H1 (cell line): ENCODE measurements at regions not wholly inside any gene's neighbourhood (a gene's known extent, or its start where the extent isn't known, plus 50 kb on each side); places are given as distances from the start of the nearest gene placed in this dataset.

ENCODE experiments used
- GABPA ChIP-seq: IDR thresholded peaks from 2 replicates; pipeline ENCODE4 v1.6.1; 2011; ENCODE audit warnings: mild to moderate bottlenecking, low read length, moderate library complexity, borderline replicate concordance; ENCODE audit not compliant: insufficient read depth
- NRF1 ChIP-seq: IDR thresholded peaks from 2 replicates; pipeline ENCODE4 v1.6.1; 2011; ENCODE audit warnings: mild to moderate bottlenecking, low read depth, low read length, improper control_type of control experiment
- POLR2A ChIP-seq, 2 experiments: IDR thresholded peaks; 1 replicate in 1 of 2; 2 replicates in 1 of 2; pipeline ENCODE4 v1.6.1; 2011; ENCODE audit warnings: low read depth in 2 of 2, low read length in 2 of 2, mild to moderate bottlenecking in 2 of 2; ENCODE audit errors: control extremely low read depth in 1 of 2
- POLR2AphosphoS5 ChIP-seq: IDR thresholded peaks from 2 replicates; pipeline ENCODE4 v1.6.1; 2011; ENCODE audit warnings: low read depth, low read length
- SP1 ChIP-seq: IDR thresholded peaks from 2 replicates; pipeline ENCODE4 v1.6.1; 2011; ENCODE audit warnings: low read depth, low read length
- SP2 ChIP-seq: IDR thresholded peaks from 2 replicates; pipeline ENCODE4 v1.6.1; 2012; ENCODE audit warnings: mild to moderate bottlenecking, low read length, inconsistent platforms
- TAF1 ChIP-seq: IDR thresholded peaks from 2 replicates; pipeline ENCODE4 v1.6.1; 2011; ENCODE audit warnings: mild to moderate bottlenecking, low read depth, low read length
- TEAD4 ChIP-seq: IDR thresholded peaks from 2 replicates; pipeline ENCODE4 v1.6.1; 2012; ENCODE audit warnings: low read depth, low read length, inconsistent platforms, mixed read lengths
- ZNF274 ChIP-seq: IDR thresholded peaks from 2 replicates; pipeline ENCODE4 v1.7.0; 2012; ENCODE audit warnings: low read length, borderline replicate concordance; ENCODE audit errors: extremely low read depth
- TF ChIP-seq, protein P1 (sequence below), 3 experiments: IDR thresholded peaks; 1 replicate in 2 of 3; 2 replicates in 1 of 3; pipeline versions ENCODE4 v1.5.1 to v1.6.1; 2011; ENCODE audit warnings: low read length in 3 of 3, mild to moderate bottlenecking in 3 of 3, inconsistent platforms in 2 of 3, low read depth in 1 of 3, moderate library complexity in 1 of 3; ENCODE audit not compliant: insufficient read depth in 1 of 3; ENCODE audit errors: control extremely low read depth in 1 of 3
- TF ChIP-seq, protein P2 (sequence below): IDR thresholded peaks from 2 replicates; pipeline ENCODE4 v1.6.1; 2012; ENCODE audit warnings: low read length, inconsistent platforms

DNA sequence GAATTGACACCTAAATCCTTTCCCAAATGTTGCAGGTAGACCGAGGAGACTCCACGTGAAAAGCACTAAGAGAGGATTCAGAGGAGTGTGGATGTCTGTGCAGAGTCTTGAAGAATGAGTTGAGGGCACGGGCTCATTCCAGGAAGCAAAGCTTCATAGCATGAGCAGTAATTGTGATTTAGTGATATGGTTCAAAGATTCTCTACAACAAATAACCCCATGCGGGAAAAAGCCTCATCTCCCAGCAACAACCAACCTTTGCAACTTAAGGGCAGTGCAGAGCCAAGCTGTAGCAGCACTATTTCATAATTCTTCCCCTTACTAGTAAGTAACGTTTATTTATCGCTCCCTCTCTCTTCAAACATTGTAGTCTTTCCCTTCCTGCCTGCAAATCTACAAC, 87.5 kb upstream of the CLMP start:
- no peak for TF ChIP-seq GABPA
- TF ChIP-seq, protein P1, sequence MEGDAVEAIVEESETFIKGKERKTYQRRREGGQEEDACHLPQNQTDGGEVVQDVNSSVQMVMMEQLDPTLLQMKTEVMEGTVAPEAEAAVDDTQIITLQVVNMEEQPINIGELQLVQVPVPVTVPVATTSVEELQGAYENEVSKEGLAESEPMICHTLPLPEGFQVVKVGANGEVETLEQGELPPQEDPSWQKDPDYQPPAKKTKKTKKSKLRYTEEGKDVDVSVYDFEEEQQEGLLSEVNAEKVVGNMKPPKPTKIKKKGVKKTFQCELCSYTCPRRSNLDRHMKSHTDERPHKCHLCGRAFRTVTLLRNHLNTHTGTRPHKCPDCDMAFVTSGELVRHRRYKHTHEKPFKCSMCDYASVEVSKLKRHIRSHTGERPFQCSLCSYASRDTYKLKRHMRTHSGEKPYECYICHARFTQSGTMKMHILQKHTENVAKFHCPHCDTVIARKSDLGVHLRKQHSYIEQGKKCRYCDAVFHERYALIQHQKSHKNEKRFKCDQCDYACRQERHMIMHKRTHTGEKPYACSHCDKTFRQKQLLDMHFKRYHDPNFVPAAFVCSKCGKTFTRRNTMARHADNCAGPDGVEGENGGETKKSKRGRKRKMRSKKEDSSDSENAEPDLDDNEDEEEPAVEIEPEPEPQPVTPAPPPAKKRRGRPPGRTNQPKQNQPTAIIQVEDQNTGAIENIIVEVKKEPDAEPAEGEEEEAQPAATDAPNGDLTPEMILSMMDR (IDR thresholded peaks at IDR 0.05; ENCODE audit: control extremely low read depth in 1 of 3, insufficient read depth in 1 of 3, low read depth in 1 of 3, low read length in 3 of 3), result no peak
- TF ChIP-seq NRF1, result no peak
- TF ChIP-seq POLR2AphosphoS5, result no peak
- TF ChIP-seq TAF1, result no peak
- no peak for TF ChIP-seq POLR2A (IDR thresholded peaks at IDR 0.05; ENCODE audit: control extremely low read depth in 1 of 2, low read depth in 2 of 2, low read length in 2 of 2)
- no peak for TF ChIP-seq TEAD4
- TF ChIP-seq, protein P2, sequence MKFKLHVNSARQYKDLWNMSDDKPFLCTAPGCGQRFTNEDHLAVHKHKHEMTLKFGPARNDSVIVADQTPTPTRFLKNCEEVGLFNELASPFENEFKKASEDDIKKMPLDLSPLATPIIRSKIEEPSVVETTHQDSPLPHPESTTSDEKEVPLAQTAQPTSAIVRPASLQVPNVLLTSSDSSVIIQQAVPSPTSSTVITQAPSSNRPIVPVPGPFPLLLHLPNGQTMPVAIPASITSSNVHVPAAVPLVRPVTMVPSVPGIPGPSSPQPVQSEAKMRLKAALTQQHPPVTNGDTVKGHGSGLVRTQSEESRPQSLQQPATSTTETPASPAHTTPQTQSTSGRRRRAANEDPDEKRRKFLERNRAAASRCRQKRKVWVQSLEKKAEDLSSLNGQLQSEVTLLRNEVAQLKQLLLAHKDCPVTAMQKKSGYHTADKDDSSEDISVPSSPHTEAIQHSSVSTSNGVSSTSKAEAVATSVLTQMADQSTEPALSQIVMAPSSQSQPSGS, result no peak
- no peak for TF ChIP-seq ZNF274
- no peak for TF ChIP-seq SP1
- no peak for TF ChIP-seq SP2
